HUES6 (cell line): ENCODE measurements at regions not wholly inside any gene's neighbourhood (a gene's known extent, or its start where the extent isn't known, plus 50 kb on each side); places are given as distances from the start of the nearest gene placed in this dataset.

Experiments
- H3K27ac ChIP-seq: 2 replicates; pipeline ENCODE4 v1.7.0; 2013; ENCODE audit warnings: low read depth, mild to moderate bottlenecking, low read length, inconsistent platforms
- H3K27me3 ChIP-seq: 2 replicates; pipeline ENCODE4 v1.6.1; 2013; ENCODE audit warnings: low read length; ENCODE audit not compliant: control insufficient read depth, insufficient read depth
- H3K36me3 ChIP-seq: 2 replicates; pipeline ENCODE4 v1.6.1; 2013; ENCODE audit warnings: low read length; ENCODE audit not compliant: control insufficient read depth, insufficient read depth
- H3K4me1 ChIP-seq: 2 replicates; pipeline ENCODE4 v1.6.1; 2013; ENCODE audit warnings: low read length; ENCODE audit not compliant: control insufficient read depth, insufficient read depth
- H3K4me3 ChIP-seq: 2 replicates; pipeline ENCODE4 v1.5.1; 2013; ENCODE audit warnings: low read depth, low read length
- H3K9ac ChIP-seq: one replicate; pipeline ENCODE4 v1.6.1; 2013; ENCODE audit warnings: mild to moderate bottlenecking, low read length
- H3K9me3 ChIP-seq: 2 replicates; pipeline ENCODE4 v1.6.1; 2013; ENCODE audit warnings: low read depth, low read length; ENCODE audit not compliant: control insufficient read depth, insufficient read depth

DNA sequence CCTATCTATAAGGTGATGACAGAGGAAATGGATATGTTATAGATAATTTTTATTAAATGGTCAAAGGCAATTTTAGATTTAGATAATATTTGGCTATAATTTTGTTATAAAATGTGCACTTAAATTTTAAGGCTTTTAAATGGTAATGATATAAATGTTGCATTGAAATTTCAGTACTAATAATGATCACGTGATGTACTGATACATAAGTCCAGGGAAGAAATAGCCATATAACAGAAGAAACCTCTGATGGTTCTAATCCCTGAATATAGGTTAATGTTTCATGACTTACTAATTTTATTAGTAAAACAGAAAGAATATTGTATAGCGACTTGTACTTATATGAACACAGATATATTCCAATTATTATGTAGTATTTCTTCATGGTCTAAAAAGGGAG, 211.9 kb downstream of the SOCS6 start:
- no peak overlapping the region for H3K4me3 ChIP-seq
- H3K4me1 ChIP-seq: no peaks in the 10 kb centered on the region
- H3K36me3 ChIP-seq: no peaks in the 10 kb centered on the region
- no peaks in the 10 kb centered on the region for H3K27me3 ChIP-seq
- H3K9ac ChIP-seq: no peak overlapping the region
- H3K9me3 ChIP-seq: no peaks in the 10 kb centered on the region
- no peak overlapping the region for H3K27ac ChIP-seq

DNA sequence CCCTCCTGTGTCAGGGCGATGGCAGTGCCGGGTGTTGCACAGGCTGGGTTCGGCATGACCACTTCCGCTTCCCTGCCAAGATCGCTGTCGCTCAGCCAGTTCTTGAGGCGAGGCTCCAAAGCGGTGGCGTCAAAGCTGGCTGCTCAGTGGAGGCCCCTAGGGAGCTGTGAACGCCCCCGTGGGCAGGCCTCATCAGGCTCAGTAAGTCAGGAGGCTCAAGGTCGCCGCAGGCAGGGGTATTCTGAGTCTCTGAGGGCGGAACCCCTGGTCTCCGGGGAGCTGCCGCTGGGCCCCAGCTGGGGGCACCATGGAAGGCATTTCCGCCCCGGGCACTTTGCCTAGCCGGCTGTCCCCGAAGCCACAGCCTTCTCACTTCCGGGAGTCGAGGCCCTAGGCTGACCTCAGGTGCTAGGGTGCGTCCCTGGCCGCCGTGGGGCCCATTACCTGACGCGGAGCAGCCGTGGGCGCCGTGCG, 210.4 kb downstream of the SOCS6 start:
- H3K9ac ChIP-seq: no peak overlapping the region
- no peaks in the 10 kb centered on the region for H3K27me3 ChIP-seq
- H3K27ac ChIP-seq: no peak overlapping the region
- no peak overlapping the region for H3K4me3 ChIP-seq
- no peaks in the 10 kb centered on the region for H3K36me3 ChIP-seq
- no peaks in the 10 kb centered on the region for H3K9me3 ChIP-seq
- no peaks in the 10 kb centered on the region for H3K4me1 ChIP-seq

DNA sequence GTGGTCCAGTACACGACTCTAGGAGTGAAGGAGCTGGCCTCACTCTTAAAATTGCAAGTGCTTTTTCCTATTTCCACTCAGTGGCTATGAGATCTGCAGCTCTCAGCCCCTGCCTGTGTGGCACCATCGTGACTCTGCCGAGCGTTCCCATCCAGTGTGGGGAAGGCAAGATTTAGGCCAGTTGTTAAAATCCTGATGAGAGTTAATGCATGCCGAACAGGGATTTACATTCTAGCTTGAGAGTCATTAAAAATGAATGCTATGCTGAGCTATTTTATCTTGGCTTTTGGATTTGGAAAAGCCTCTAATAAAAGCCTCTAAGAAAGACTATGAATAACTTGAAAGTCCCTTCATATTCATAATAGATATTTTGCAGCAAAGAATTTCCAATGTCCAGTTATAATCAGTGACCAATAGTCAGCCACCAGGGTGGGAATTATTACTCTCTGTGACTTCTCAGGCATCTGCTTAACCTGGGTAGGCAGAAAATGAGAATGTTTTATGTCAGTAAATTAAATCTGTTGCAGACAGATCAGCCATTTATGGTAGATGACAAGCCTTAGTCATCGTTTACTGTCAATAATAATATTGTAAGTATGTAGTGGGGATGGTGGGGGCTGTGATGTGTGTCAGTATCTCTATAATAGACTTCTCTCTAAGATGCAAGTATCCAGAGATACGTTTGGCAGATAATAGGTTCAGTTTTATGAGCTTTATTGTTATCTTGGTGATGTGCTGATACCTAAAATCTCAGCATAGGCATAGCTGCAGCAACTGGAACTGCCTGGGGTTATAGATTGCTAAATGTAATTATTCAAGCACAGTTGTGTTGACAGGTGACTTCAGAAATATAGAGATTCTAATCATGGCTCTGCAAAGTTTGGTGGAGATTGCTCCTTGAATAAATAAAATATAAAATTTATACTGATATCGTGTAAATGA, 207.8 kb downstream of the SOCS6 start:
- Histone ChIP-seq H3K9ac (no peak overlapping the region), H3K4me3 (no peak overlapping the region), H3K27ac (no peak overlapping the region), H3K27me3 (no peaks in the 10 kb centered on the region), H3K9me3 (no peaks in the 10 kb centered on the region), H3K36me3 (no peaks in the 10 kb centered on the region), H3K4me1 (no peaks in the 10 kb centered on the region)

DNA sequence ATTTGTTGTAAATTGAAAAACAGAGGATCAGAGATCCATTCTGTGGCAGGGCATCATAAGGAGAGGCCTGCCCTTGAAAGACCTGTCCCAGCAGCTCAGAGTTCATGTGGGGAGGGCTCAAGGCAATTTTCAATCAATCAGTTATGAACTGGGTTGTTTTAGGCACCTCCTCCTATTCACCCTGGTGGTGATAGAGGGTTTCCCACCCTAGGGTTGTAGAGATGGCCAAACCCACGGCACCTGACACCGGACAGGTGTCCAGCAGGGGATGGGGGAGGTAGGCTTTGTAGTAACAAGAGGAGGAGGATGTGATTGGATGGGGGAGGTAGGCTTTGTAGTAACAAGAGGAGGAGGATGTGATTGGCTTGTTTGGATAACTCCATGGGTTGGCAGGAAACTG, 205.7 kb downstream of the SOCS6 start:
- no peaks in the 10 kb centered on the region for H3K27me3 ChIP-seq
- no peak overlapping the region for H3K4me3 ChIP-seq
- no peak overlapping the region for H3K9ac ChIP-seq
- no peak overlapping the region for H3K27ac ChIP-seq
- H3K4me1 ChIP-seq: no peaks in the 10 kb centered on the region
- no peaks in the 10 kb centered on the region for H3K9me3 ChIP-seq
- no peaks in the 10 kb centered on the region for H3K36me3 ChIP-seq

DNA sequence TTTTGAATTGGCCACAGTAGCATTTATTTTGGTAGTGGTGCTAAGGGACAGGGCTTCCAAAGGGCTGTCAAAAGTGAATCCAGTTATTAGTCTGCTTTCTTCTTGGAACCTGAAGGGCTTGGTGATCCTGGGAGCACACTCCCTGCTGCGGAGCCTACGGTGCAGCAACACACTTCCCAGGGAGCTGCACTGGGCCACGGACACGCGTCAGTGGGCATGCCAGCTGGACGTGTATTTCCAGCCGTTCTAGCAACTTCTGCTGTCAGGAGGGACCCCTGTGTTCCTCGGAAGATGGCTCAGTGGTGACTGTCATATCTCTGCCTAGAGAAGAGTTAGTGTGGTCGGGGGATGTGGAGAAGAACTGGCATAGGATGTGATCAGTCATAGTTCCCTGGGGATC, 204.6 kb downstream of the SOCS6 start:
- Histone ChIP-seq H3K9ac (no peak overlapping the region), H3K27me3 (no peaks in the 10 kb centered on the region), H3K4me3 (no peak overlapping the region), H3K36me3 (no peaks in the 10 kb centered on the region), H3K9me3 (no peaks in the 10 kb centered on the region), H3K27ac (no peak overlapping the region), H3K4me1 (no peaks in the 10 kb centered on the region)

DNA sequence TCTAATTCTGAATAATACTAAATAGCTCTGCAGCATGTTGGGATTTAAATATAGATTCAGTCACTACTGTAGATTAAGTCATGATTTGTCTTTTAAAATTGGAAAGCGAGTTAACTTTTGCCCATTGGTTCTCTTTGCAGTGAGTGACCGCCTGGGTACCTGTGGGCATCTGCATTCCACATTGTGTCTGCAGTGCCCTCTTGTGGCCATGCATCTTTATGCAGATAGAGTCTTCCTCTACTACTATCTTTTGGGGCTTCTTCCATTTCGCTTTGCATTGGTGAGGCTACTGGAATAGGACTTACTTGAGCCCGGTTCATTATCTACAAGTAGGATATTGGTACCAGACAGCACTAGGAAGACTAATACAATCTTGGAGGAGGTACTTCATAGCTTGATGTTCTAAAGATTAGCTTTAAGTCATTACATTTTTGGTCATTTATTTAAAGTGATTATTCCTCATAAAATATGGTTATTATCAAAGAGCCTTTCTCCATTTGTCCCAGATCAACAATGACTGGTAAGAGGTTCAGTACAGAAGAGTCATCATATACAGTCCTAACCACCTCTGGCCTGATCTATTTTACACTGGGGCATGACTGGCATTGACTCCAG, 203.0 kb downstream of the SOCS6 start:
- Histone ChIP-seq H3K9ac (no peak overlapping the region), H3K4me1 (no peaks in the 10 kb centered on the region), H3K27ac (no peak overlapping the region), H3K9me3 (no peaks in the 10 kb centered on the region), H3K36me3 (no peaks in the 10 kb centered on the region), H3K4me3 (no peak overlapping the region), H3K27me3 (no peaks in the 10 kb centered on the region)

DNA sequence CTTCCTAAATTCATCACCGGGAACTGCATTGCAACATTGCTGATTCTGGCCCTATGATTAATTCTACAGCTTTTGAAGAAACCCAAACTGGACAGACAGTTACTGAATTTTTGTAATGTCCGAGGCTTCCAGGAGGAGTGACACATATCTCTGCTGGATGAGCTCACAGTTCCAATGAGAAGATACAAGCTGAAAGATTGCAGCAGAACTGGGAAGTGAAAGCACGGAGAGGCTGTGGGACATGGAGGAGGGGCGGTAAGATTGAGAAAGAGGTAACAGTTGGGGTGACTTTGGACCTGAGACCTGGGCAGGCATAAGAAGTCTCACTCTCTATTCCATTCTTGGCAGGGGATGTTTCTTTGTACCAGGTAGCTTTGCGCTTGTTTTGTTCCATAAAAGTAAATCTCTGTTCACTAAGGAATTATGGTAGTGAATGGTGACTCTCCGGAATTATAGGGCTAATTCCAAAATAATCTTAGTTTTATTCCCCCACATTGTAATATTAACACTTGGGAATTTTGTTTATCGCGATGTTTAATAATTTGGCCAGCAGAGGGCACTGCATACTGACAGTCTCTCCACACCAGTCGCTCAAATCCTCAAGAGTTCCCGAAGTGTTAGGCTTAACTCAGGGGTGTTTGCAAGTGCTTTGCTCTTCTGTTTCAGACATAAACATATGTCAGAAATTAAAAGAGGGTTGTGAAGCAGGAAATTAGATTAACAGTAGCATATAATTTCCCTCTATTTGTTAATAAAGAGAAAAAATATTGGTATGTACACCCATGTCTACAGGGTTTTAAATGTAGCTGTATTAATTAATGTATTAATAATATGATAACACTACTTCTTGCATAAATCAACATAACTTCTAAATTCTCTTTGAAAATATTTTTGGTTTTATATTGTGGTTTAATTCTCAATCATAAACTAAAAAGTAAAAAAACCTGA, 201.4 kb downstream of the SOCS6 start:
- no peak overlapping the region for H3K9ac ChIP-seq

DNA sequence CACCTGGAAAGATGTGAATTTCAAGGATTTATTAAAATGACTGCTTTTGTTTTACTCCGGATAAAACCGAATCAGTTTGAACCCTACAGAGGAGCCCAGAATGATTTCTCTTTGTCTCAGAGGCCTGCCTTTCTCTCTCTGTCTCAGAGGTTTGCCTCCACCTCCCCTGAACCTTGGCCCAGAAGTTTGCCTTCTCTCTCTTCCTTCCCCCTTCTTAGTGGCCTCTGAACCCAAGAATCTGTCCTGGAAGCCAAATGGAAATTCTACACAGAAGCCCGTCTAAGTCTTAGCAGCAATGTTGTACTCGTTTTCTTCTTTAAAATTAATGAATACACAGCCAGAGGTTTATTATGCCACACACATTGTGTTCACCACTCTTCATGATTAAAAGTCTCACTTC, 200.7 kb downstream of the SOCS6 start:
- no peak overlapping the region for H3K27ac ChIP-seq
- no peaks in the 10 kb centered on the region for H3K4me1 ChIP-seq
- no peaks in the 10 kb centered on the region for H3K9me3 ChIP-seq
- no peak overlapping the region for H3K9ac ChIP-seq
- no peak overlapping the region for H3K4me3 ChIP-seq
- H3K36me3 ChIP-seq: no peaks in the 10 kb centered on the region
- no peaks in the 10 kb centered on the region for H3K27me3 ChIP-seq

More for the DNA sequence above, 201.4 kb downstream of the SOCS6 start:
- Histone ChIP-seq H3K4me3 (no peak overlapping the region), H3K27me3 (no peaks in the 10 kb centered on the region), H3K9me3 (no peaks in the 10 kb centered on the region), H3K4me1 (no peaks in the 10 kb centered on the region), H3K27ac (no peak overlapping the region), H3K36me3 (no peaks in the 10 kb centered on the region)

DNA sequence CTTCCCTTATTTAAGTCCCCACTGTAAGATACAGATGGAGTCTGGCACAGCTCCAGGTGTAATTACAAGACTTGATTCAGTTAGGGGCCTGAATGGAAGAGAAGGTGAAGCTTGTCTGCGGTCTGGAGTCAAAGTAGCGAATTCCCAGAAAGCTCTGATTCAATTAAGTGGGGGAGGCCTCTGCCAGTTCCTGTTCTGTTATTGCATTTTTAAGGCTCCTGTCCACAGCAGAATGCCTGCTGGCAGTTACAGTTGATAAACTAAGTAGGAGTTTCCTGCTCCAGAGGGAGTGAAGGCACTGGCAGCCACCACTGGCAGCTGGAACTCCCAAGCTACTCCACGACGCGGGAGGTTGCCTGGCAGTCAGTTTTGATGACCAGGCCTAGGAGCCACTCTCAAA, 181.1 kb downstream of the SOCS6 start:
- H3K36me3 ChIP-seq: no peaks in the 10 kb centered on the region
- no peaks in the 10 kb centered on the region for H3K27me3 ChIP-seq
- no peak overlapping the region for H3K9ac ChIP-seq
- H3K27ac ChIP-seq: no peak overlapping the region
- H3K4me3 ChIP-seq: no peak overlapping the region
- no peaks in the 10 kb centered on the region for H3K9me3 ChIP-seq
- no peaks in the 10 kb centered on the region for H3K4me1 ChIP-seq

DNA sequence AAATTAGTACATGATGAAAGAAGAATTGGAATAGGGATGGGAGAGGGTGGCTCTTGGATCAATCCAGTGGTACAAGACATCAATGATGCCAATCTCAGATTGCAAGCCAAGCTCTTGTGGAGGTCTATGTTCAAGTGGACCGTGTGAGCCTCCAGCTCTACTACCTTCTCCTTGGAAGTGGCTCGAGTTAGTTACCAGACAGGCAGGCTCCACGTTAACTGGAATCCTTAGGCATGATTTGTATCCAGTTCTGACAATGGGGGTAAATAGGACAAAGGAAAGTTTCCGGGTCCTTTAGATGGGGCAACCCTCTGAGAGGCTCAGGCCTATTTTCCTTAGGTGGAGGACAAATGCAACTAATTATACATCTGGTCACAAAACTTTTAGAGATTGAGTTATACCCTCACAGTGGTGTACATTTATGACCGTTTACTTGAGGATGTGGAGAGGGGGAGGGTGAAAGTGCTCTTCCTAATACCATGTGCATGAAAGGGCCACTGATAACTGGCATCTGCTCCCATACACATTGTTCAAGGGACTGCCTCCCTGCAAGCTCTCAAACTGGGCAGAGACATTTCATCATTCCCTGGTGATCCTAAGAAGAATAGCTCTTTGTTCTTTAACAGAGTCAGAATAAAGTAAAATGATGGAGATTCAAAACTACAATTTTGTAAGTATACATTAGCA, 180.2 kb downstream of the SOCS6 start:
- no peaks in the 10 kb centered on the region for H3K4me1 ChIP-seq
- no peaks in the 10 kb centered on the region for H3K9me3 ChIP-seq
- no peak overlapping the region for H3K27ac ChIP-seq
- H3K36me3 ChIP-seq: no peaks in the 10 kb centered on the region
- H3K4me3 ChIP-seq: no peak overlapping the region
- no peak overlapping the region for H3K9ac ChIP-seq
- no peaks in the 10 kb centered on the region for H3K27me3 ChIP-seq
